Activated T-cell treated with anti-CD3 and anti-CD28 coated beads, Interleukin-2, amount 50 U/mL, for 48 hours (primary cell): ENCODE measurements at regions not wholly inside any gene's neighbourhood (a gene's known extent, or its start where the extent isn't known, plus 50 kb on each side); places are given as distances from the start of the nearest gene placed in this dataset.
A peak's percentile ranks its signal among the peaks of the same experiment; 100 is the strongest.

Experiments
- DNase-seq, 2 experiments: peaks; one replicate each; pipeline ENCODE4 v3.0.0-alpha.2; 2020

GRCh38 chr3:189563853-189564563 is 67.2 kb upstream of the TP63 start:
- DNase-seq: peak; percentile 42 to 57

DNA sequence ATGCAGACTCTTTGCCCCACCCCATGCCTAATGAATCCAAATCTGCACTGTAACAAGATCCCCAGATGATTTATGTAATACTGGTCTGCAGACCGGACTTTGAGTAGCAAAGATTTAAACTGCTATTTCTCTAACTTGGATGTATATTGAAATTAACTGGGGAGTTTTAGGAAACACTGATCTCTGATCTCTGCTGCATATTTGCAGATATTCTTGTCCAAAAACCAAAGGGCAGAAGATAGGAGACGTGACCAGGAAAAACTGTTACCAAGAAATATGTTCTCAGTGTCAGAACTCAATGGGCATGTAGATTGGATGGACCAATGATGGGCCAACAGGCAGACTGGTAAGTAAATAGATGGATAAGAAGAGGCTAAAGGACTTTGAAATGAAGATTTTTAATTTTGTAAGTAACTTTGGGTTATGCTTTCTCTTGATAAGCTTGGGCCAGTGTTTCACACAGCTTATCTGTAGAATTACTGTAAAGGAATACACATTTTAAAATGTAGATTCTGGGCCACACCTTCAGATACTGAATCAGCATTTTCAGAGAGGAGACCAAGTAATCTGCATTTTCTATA is 64.5 kb upstream of the TP63 start:
- no peak for DNase-seq

GRCh38 chr3:189567322-189567721 is 63.9 kb upstream of the TP63 start:
- DNase-seq: no peak

- DNase-seq: no peak
Measured at GRCh38 chr3:189567766-189568420, 63.3 kb upstream of the TP63 start.

GRCh38 chr3:189568961-189569360 is 62.2 kb upstream of the TP63 start:
- no peak for DNase-seq

GRCh38 chr3:189569473-189569872 is 61.7 kb upstream of the TP63 start:
- DNase-seq: no peak

DNA sequence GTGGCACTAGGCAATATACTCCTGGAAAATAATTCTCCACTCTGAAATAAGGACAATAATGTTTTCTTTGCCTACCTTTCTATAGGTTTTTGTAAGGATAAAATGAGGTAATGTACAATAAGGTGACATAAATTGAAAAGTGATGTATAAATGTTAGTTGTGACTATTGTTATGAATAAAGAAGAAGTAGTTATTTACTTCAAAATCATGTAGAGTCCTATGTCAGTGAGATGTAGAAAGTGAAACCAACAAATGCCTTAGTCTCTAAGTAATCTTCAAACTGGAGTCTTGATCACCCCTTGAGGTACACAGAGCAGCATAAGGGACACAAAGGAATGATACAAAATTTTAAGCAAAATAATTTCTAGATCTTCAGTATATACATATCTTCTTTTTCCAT is 60.3 kb upstream of the TP63 start:
- no peak for DNase-seq

DNA sequence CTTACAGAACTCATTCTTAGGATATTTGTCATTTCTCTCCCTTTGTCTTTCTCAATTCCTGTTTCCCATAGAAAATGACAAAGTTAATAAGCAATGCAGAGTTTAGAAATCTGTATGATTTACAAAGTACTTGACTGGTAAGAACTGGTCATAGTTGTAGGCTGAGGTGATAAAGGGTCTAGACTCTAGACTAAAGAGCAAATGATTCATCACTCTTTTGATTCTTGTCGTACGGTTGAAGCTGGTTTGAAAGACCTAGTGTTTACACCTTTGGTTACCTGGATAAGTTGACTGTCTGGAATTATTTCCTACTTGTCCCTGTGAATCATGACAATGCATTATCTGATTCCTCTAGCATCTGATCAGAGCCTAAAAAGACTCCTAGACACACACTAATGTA is 58.9 kb upstream of the TP63 start:
- no peak for DNase-seq

- DNase-seq: no peak
Measured at GRCh38 chr3:189573004-189573403, 58.2 kb upstream of the TP63 start.

GRCh38 chr3:189576486-189576885 is 54.7 kb upstream of the TP63 start:
- DNase-seq: no peak

GRCh38 chr3:189577050-189577951 is 53.9 kb upstream of the TP63 start:
- no peak for DNase-seq

DNA sequence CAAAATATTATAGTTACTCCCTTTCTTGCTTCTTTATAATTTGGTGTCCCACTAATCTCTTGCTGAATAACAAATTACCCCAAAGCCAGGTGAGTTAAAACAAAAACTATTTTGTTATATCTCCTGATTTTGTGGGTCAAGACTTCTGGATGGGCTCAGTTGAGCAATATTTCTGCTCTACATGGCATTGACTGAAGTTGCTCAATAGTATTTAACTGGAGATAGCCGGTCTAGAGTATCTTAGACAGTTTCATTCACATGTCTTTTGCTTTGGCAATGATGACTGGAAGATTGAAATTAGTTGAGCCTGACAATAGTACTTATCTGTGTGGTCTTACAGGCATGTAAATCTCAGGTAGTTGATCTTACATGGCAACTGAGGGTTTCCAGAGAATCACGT is 51.0 kb upstream of the TP63 start:
- no peak for DNase-seq
